ENCODE measurements at regions not wholly inside any gene's neighbourhood (a gene's known extent, or its start where the extent isn't known, plus 50 kb on each side); places are given as distances from the start of the nearest gene placed in this dataset.

- Histone ChIP-seq H3K4me1 (ENCODE audit: control insufficient read depth in 1 of 2, insufficient read depth in 2 of 2, low read length in 2 of 2) (no peaks in the 10 kb centered on the region), H4K20me1 (ENCODE audit: insufficient read depth, low read length) (no peaks in the 10 kb centered on the region), H3K79me2 (ENCODE audit: insufficient read depth, low read length) (no peaks in the 10 kb centered on the region), H3K27ac (ENCODE audit: low read depth in 1 of 2, low read length in 2 of 2) (no peak overlapping the region), H3K27me3 (ENCODE audit: control insufficient read depth in 2 of 2, insufficient read depth in 2 of 2, low read length in 2 of 2) (no peaks in the 10 kb centered on the region), H3K9ac (ENCODE audit: insufficient read depth, low read length, poor library complexity, severe bottlenecking) (no peak overlapping the region), H3K4me2 (replicated peaks; ENCODE audit: extremely low read depth, low read length, poor library complexity, severe bottlenecking) (no peak overlapping the region), H3K4me3 (replicated peaks in 1 of 3; ENCODE audit: low read depth in 2 of 3, low read length in 3 of 3) (no peak overlapping the region), H3K9me3 (replicated peaks in 1 of 2; ENCODE audit: control insufficient read depth in 1 of 2, insufficient read depth in 1 of 2, low read length in 2 of 2) (peaks cover 0 to 14% of the 10 kb centered on the region in 2 donors), H2AFZ (ENCODE audit: insufficient read depth, low read depth, low read length, poor library complexity, severe bottlenecking) (no peak overlapping the region), H3K36me3 (replicated peaks in 1 of 2; ENCODE audit: control insufficient read depth in 1 of 2, insufficient read depth in 2 of 2, low read length in 2 of 2) (no peaks in the 10 kb centered on the region)
- DNase-seq = no peak
- H3K9me3 Mint-ChIP-seq = peaks cover 3 to 22% (median 14%) of the 10 kb centered on the region in 7 donors
- H3K4me3 Mint-ChIP-seq = no peak overlapping the region
- TF ChIP-seq, protein P1, sequence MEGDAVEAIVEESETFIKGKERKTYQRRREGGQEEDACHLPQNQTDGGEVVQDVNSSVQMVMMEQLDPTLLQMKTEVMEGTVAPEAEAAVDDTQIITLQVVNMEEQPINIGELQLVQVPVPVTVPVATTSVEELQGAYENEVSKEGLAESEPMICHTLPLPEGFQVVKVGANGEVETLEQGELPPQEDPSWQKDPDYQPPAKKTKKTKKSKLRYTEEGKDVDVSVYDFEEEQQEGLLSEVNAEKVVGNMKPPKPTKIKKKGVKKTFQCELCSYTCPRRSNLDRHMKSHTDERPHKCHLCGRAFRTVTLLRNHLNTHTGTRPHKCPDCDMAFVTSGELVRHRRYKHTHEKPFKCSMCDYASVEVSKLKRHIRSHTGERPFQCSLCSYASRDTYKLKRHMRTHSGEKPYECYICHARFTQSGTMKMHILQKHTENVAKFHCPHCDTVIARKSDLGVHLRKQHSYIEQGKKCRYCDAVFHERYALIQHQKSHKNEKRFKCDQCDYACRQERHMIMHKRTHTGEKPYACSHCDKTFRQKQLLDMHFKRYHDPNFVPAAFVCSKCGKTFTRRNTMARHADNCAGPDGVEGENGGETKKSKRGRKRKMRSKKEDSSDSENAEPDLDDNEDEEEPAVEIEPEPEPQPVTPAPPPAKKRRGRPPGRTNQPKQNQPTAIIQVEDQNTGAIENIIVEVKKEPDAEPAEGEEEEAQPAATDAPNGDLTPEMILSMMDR (IDR thresholded peaks at IDR 0.05) = no peak
- H3K36me3 Mint-ChIP-seq = no peaks in the 10 kb centered on the region
- no peaks in the 10 kb centered on the region for H3K4me1 Mint-ChIP-seq
- H3K27ac Mint-ChIP-seq = no peak overlapping the region
- intact Hi-C loops (cut with micrococcal nuclease) = no loop called here
- peaks cover 0 to 3% (median 2%) of the 10 kb centered on the region in 3 donors for H3K27me3 Mint-ChIP-seq (ENCODE audit: low read depth in 3 of 3)
- 85% methylated on average over 3 of the region's 3 CpGs for WGBS (ENCODE audit: insufficient coverage)
Observed at GRCh38 chr3:191641789-191642188, 180.8 kb downstream of the PYDC2 start.

DNA sequence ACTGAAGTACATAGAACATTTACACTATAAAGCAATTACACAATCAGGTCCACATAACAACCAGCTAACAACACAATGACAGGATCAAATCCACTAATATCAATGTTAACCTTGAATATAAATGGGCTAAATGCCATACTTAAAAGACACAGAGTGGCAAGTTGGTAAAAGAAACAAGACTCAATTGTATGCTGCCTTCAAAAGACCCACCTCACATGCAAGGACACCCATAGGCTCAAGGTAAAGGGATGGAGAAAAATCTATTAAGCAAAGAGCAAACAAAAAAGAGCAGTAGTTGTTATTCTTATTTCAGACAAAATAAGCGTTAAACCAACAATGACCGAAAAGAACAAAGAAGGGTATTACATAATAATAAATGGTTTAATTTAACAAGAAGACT is 183.3 kb downstream of the PYDC2 start:
- no peak for DNase-seq
- no peak overlapping the region for H2AFZ ChIP-seq (ENCODE audit: insufficient read depth, low read depth, low read length, poor library complexity, severe bottlenecking)
- no CpG with 5 or more reads among the region's 2 CpGs for WGBS (ENCODE audit: insufficient coverage)
- no peak overlapping the region for H3K27ac ChIP-seq (ENCODE audit: low read depth in 1 of 2, low read length in 2 of 2)
- no peak overlapping the region for H3K9ac ChIP-seq (ENCODE audit: insufficient read depth, low read length, poor library complexity, severe bottlenecking)
- peaks cover 0 to 14% of the 10 kb centered on the region in 2 donors for H3K9me3 ChIP-seq (replicated peaks in 1 of 2; ENCODE audit: control insufficient read depth in 1 of 2, insufficient read depth in 1 of 2, low read length in 2 of 2)
- Mint-ChIP-seq H3K4me3 (no peak overlapping the region), H3K27ac (no peak overlapping the region), H3K27me3 (ENCODE audit: low read depth in 3 of 3) (peaks cover 0 to 2% (median 0%) of the 10 kb centered on the region in 3 donors), H3K36me3 (no peaks in the 10 kb centered on the region), H3K9me3 (peaks cover 4 to 20% (median 14%) of the 10 kb centered on the region in 7 donors), H3K4me1 (no peaks in the 10 kb centered on the region)
- H3K4me3 ChIP-seq (replicated peaks in 1 of 3; ENCODE audit: low read depth in 2 of 3, low read length in 3 of 3) = no peak overlapping the region
- H4K20me1 ChIP-seq (ENCODE audit: insufficient read depth, low read length) = no peaks in the 10 kb centered on the region
- intact Hi-C loops (cut with micrococcal nuclease) = no loop called here
- no peaks in the 10 kb centered on the region for H3K36me3 ChIP-seq (replicated peaks in 1 of 2; ENCODE audit: control insufficient read depth in 1 of 2, insufficient read depth in 2 of 2, low read length in 2 of 2)
- TF ChIP-seq, protein P1 (IDR thresholded peaks at IDR 0.05) = no peak
- H3K4me2 ChIP-seq (replicated peaks; ENCODE audit: extremely low read depth, low read length, poor library complexity, severe bottlenecking) = no peak overlapping the region
- no peaks in the 10 kb centered on the region for H3K27me3 ChIP-seq (ENCODE audit: control insufficient read depth in 2 of 2, insufficient read depth in 2 of 2, low read length in 2 of 2)
- H3K79me2 ChIP-seq (ENCODE audit: insufficient read depth, low read length) = no peaks in the 10 kb centered on the region
- no peaks in the 10 kb centered on the region for H3K4me1 ChIP-seq (ENCODE audit: control insufficient read depth in 1 of 2, insufficient read depth in 2 of 2, low read length in 2 of 2)

Measured in CD14-positive monocyte (primary cell).